GM20431 (cell line): ENCODE measurements at regions not wholly inside any gene's neighbourhood (a gene's known extent, or its start where the extent isn't known, plus 50 kb on each side); places are given as distances from the start of the nearest gene placed in this dataset.
"Not testable (repeated sequence)": the region's sequence is repeated elsewhere in the genome, so short reads cannot be mapped to it uniquely, and the experiment has no call there.

Source experiments
- in situ Hi-C: fragments of 300-500 bp; cut with MseI, MboI; formaldehyde crosslinking; loops from one replicate; pipeline ENCODE4 v1.15.0; 2020; ENCODE audit warnings: low sequenced_read_pairs; ENCODE audit not compliant: unreplicated experiment

GRCh38 chr2:75394764-75395163, 166.0 kb downstream of the EVA1A start:
- in situ Hi-C loops, result not testable (repeated sequence)

GRCh38 chr2:75390169-75390568, 170.6 kb downstream of the EVA1A start:
- in situ Hi-C loops, result no loop called here

- in situ Hi-C loops, result no loop called here
Observed at GRCh38 chr2:75389271-75389670, 171.5 kb downstream of the EVA1A start.

- in situ Hi-C loops, result no loop called here
Observed at GRCh38 chr2:75381032-75381431, 179.7 kb downstream of the EVA1A start.

DNA sequence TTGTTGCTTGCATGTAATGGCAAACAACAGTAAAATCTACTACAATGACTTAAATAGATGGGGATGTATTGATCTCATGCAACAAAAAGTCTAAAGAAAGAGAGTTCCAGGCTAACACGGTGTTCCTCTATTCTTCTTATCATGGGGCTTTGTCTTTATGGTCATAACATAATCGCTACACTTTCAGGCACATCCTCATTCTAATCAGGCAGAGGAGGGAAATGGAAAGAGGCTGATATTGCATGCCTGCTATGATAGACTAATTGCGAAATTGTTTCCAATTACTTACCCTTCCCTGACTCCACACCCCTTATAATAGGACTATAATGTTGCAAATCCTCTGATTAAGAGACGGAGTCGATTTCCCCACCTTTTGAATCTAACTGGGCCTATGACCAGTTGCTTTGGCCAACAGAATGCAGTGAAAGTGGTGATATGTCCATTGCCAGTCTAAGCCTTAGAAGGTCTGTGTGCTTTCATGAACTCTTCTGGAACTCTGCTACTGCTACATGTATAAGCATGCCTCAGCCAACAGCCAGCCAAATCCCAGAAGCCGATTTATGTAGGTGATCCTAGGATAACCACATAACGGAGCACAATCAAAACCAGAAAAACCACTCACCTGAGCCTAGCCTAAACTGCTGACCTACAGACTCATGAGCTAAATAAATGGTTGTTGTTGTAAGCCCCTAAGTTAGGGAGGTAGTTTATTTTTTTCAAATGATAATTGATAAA, 180.3 kb upstream of the TACR1 start:
- in situ Hi-C loops, result no loop called here

- in situ Hi-C loops, result no loop called here
Observed at GRCh38 chr2:75375646-75376582, 176.6 kb upstream of the TACR1 start.

GRCh38 chr2:75374414-75374957, 175.2 kb upstream of the TACR1 start:
- in situ Hi-C loops, result not testable (repeated sequence)

DNA sequence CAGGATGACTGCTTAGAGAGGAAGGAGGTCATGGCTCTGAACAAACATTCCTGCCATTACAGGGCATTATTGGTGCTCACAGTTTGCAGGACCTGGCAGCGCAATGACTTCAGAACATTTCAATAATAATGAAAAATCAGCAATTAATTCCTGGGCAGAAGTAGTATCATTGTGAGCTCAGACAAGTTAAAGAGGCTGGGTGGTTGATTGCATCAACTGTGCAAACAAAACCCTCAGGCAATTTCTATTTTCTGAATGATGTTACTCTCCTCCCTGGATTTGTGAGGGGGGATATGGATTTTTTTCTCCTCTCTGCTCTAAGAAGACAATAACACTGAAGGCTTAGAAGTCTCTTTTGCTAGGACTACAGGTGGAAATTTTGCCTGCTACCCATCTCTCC, 168.1 kb upstream of the TACR1 start:
- in situ Hi-C loops, result no loop called here

DNA sequence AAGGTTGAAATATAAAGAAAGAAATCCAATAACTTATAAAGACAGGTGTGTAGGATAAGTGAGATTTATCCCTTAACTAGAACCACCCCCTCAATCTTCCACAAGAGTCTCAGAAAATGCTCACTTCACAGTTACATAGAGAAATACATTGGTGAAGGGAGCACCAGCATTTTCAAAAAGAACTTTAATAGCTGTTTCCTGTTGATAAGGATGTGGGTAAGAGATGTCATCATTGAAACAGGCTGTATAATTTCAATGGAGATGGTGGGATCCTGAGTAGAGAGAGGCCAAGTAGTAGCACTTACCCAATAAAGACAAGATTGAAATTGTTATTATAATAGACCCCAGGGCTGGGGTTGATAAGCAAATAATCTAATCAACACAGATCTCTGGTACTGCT, 162.2 kb upstream of the TACR1 start:
- in situ Hi-C loops, result no loop called here

DNA sequence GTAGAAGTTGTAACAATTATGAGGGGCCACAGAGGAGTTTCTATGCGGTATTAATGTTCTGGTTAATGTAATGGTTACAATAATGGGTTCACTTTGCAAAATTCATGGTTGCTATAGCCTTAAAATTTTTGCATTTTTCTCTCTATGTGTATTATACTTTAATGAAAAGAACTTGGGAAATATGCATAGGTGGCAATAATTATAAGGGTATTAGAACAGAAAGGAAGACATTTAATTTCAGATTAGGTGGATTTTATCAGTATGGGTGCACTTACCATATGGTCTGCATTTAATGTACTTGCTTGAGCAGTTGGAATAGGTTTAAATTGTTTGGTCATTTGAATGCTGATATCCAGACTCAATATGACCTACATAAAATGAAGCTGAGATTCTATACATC, 161.6 kb upstream of the TACR1 start:
- in situ Hi-C loops, result no loop called here

- in situ Hi-C loops, result no loop called here
Observed at GRCh38 chr2:75356865-75357264, 157.5 kb upstream of the TACR1 start.

DNA sequence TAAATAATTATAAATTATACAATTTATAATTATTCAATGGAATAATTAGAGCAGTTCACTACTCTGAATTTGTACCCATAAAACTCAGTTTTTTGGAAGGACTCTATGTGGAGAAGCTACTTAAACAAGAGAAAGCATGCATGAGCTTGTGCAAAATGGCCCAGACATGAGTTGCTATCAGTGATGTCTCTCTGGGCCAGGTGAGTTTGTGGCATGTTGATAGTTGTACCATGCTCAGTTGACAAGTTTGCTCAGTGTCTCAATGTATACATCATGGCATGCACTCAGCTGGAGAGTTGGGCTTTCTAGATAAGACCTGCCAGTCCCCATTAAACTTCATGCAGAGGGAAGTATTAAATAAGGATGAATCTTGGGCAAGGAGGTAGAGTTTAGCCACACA, 153.8 kb upstream of the TACR1 start:
- in situ Hi-C loops, result no loop called here

- in situ Hi-C loops, result no loop called here
Observed at GRCh38 chr2:75348307-75348706, 149.0 kb upstream of the TACR1 start.

DNA sequence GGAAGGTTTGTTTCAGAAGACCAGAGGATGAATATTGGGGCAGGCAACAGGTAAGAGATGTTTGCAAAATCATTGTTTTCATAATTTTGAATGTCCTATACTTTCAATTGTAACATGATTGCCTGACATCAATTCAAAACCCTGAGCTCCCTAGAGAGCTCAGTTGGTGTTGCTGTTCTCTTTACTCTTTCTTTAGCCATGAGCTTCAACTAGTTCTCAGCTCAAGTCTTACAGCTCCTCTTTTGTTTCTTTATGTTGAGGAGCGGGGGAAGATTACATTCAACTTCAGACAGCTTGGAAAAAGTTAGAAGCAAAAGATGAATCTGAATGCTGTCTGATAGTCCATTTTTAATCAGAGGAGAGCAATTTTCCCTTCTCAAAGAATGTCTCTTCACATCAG, 144.8 kb upstream of the TACR1 start:
- in situ Hi-C loops, result no loop called here

GRCh38 chr2:75342504-75343175, 143.3 kb upstream of the TACR1 start:
- in situ Hi-C loops, result no loop called here

DNA sequence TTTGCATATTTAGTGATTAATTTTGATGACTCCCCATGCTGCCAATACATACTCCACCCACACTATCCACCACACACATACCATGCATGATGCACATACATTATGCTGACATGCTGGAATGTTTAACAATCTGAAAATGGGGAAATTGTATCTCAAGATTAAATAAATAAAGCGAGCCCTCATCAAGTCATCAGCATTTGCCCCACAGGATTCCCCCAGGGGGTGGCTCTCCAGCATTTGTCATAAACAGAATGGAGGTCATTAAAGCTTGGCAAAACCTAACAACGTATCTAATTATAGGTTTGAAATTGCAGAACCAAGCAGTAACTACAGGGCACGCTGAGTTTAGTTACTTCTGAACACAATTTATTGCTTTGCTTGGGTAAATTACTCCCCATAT, 141.2 kb upstream of the TACR1 start:
- in situ Hi-C loops, result no loop called here

DNA sequence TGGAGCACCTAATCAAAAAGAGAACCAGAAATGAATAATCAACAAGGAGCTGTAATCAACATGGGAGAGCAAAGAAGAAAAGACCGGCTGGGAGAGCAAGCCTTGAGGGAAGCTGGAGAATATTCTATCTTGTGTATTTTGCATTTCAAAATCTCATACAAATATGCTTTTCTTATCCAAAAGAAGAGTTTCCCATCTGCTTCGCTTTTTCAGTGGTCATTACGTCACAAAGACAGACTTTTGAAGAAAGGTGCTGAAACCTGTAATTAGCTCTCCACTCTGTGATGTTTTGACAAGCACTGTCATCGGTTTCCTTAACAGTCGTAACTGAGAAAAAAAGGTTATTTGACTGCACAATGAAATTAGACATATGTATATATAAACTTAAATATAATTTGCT, 139.1 kb upstream of the TACR1 start:
- in situ Hi-C loops, result no loop called here

DNA sequence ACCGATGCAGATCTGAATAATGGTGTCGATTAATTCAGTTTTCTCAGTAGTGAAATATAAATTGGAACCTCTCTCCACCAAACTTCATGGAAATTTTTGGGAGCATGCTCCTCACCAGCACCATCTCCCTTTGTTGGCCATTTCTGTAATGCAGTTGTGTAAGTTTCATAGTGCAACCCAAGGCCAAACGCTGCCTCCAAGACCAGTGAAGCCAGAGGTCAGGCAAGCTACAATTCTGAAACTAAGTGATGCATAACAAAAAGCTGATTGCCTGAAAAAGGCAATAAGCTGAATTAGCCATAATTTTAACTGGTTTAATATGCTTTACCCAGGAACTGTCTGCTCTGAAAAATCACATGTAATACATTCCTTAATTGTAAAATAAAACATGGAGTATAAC, 138.3 kb upstream of the TACR1 start:
- in situ Hi-C loops, result no loop called here

- in situ Hi-C loops, result no loop called here
Observed at GRCh38 chr2:75337016-75337415, 137.7 kb upstream of the TACR1 start.

GRCh38 chr2:75336451-75336850, 137.1 kb upstream of the TACR1 start:
- in situ Hi-C loops, result no loop called here

DNA sequence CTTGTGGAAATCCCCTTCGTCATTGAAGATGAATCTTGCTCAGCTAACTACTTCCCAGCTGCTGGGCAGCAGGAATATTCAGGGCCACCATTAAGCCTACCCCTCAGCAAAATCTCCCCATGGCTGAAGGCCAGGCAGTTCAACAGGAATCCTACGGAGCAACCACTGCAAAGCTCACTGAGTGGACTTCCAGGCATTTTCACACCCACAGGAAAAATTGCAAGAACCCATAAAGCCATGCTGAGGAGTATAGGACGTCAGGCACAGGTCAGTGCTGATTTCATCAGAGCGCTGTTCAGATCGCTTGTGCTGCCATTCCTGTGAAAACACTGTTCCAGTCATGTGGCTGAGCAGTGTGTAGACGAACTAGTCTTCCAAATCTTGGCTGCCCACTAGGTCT, 134.8 kb upstream of the TACR1 start:
- in situ Hi-C loops, result no loop called here
